ENCODE measurements at regions not wholly inside any gene's neighbourhood (a gene's known extent, or its start where the extent isn't known, plus 50 kb on each side); places are given as distances from the start of the nearest gene placed in this dataset.

DNA sequence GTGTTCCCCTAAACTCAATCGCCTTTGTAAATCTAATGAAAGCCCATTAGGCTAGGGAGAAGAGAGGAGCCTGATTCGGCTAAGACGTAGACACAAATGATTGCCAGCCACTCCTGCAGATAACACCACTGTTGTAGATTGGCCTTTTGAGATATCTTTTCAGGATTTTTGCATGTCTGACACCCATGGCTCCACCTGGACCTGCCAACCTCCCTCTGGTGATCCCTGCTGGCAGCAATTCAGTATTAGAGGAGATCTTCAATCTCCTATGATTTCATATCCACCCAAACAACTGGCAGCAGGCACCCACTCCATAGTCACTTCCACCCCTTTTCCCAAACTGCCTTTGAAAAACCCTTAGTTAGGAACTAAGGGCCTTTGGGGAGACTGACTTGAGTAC lies 191.9 kb upstream of the UBL3 start:
- DNase-seq (ENCODE audit: low read depth), result no peak
- no peak for TF ChIP-seq CTCF (conservative IDR thresholded peaks at IDR 0.05; ENCODE audit: control insufficient read depth, insufficient read depth, low read depth, low read length)
- H3K4me3 ChIP-seq (ENCODE audit: control insufficient read depth, low read depth, low read length), result no peak overlapping the region

DNA sequence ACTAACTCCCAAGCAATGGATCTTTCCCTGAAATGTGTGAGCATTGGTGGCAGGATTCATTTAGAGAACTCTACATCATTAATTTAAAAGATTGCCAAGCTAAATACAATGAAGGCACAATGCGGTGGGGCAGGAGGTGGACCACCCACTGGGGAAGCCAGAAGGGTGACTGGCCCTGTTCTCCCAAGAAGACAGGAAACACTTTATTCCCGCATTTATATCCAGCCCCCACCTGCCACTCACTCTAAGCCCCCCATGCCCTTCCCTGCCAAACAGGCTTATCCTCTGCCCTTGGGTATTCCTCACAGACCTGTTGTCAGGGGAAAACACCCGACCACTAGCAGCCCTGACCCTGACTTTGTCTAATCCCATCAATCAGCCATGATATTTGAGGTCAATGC lies 189.1 kb upstream of the UBL3 start:
- no peak overlapping the region for H3K4me3 ChIP-seq (ENCODE audit: control insufficient read depth, low read depth, low read length)
- DNase-seq (ENCODE audit: low read depth), result no peak
- TF ChIP-seq CTCF (conservative IDR thresholded peaks at IDR 0.05; ENCODE audit: control insufficient read depth, insufficient read depth, low read depth, low read length), result no peak

GRCh38 chr13:30038884-30039283 lies 188.5 kb upstream of the UBL3 start:
- peak; percentile 86 for DNase-seq (ENCODE audit: low read depth)
- no peak overlapping the region for H3K4me3 ChIP-seq (ENCODE audit: control insufficient read depth, low read depth, low read length)
- peak; percentile 37 for TF ChIP-seq CTCF (conservative IDR thresholded peaks at IDR 0.05; ENCODE audit: control insufficient read depth, insufficient read depth, low read depth, low read length)

GRCh38 chr13:30037766-30038165 lies 187.3 kb upstream of the UBL3 start:
- peak; percentile 86 for DNase-seq (ENCODE audit: low read depth)
- no peak overlapping the region for H3K4me3 ChIP-seq (ENCODE audit: control insufficient read depth, low read depth, low read length)

GRCh38 chr13:30037306-30037705 lies 186.9 kb upstream of the UBL3 start:
- no peak overlapping the region for H3K4me3 ChIP-seq (ENCODE audit: control insufficient read depth, low read depth, low read length)
- DNase-seq (ENCODE audit: low read depth), result no peak
- no peak for TF ChIP-seq CTCF (conservative IDR thresholded peaks at IDR 0.05; ENCODE audit: control insufficient read depth, insufficient read depth, low read depth, low read length)

More at GRCh38 chr13:30037766-30038165, 187.3 kb upstream of the UBL3 start:
- TF ChIP-seq CTCF (conservative IDR thresholded peaks at IDR 0.05; ENCODE audit: control insufficient read depth, insufficient read depth, low read depth, low read length), result no peak

DNA sequence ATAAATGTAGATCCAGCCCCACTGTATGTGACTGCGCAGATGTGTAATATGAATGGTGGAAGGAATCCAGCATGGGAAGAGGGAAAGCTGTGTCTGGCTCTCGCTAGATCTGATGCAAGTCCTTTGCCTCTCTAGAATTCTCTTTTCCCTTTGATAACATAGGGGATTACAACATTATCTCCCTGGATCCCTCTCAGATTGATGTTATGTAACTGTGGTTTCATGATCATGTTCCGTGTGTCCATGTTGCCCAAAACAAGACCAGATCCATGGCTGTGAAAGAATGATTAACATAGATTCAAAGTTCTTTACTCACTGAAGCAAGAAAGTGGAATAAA lies 184.0 kb upstream of the UBL3 start:
- peak; percentile 71 for DNase-seq (ENCODE audit: low read depth)
- no peak for TF ChIP-seq CTCF (conservative IDR thresholded peaks at IDR 0.05; ENCODE audit: control insufficient read depth, insufficient read depth, low read depth, low read length)
- no peak overlapping the region for H3K4me3 ChIP-seq (ENCODE audit: control insufficient read depth, low read depth, low read length)
